ENCODE measurements at regions not wholly inside any gene's neighbourhood (a gene's known extent, or its start where the extent isn't known, plus 50 kb on each side); places are given as distances from the start of the nearest gene placed in this dataset.

GRCh38 chr18:7464245-7464966 is 102.7 kb upstream of the PTPRM start:
- Histone ChIP-seq H3K27ac (ENCODE audit: low read length) (no peak overlapping the region), H3K4me1 (ENCODE audit: control insufficient read depth, insufficient read depth, low read length) (peaks cover 3% of the 10 kb centered on the region), H3K27me3 (ENCODE audit: control insufficient read depth, insufficient read depth) (no peaks in the 10 kb centered on the region), H3K9me3 (ENCODE audit: control insufficient read depth, low read length) (no peaks in the 10 kb centered on the region), H3K4me3 (ENCODE audit: low read length) (no peak overlapping the region)
- ATAC-seq (peak; percentile 81 to 84), DNase-seq (no peak)
- 57% methylated on average over 1 of the region's 1 CpG for WGBS
- intact Hi-C loops (cut with DNase I) = no loop called here

GRCh38 chr18:7466190-7466589 is 100.9 kb upstream of the PTPRM start:
- WGBS = 55% methylated on average over 5 of the region's 5 CpGs
- Histone ChIP-seq H3K4me3 (ENCODE audit: low read length) (no peak overlapping the region), H3K9me3 (ENCODE audit: control insufficient read depth, low read length) (no peaks in the 10 kb centered on the region), H3K27me3 (ENCODE audit: control insufficient read depth, insufficient read depth) (no peaks in the 10 kb centered on the region), H3K4me1 (ENCODE audit: control insufficient read depth, insufficient read depth, low read length) (peaks cover 3% of the 10 kb centered on the region), H3K27ac (ENCODE audit: low read length) (no peak overlapping the region)
- intact Hi-C loops (cut with DNase I) = no loop called here
- DNase-seq (no peak), ATAC-seq (no peak)

GRCh38 chr18:7467708-7468466 is 99.2 kb upstream of the PTPRM start:
- Histone ChIP-seq H3K27me3 (ENCODE audit: control insufficient read depth, insufficient read depth) (no peaks in the 10 kb centered on the region), H3K4me3 (ENCODE audit: low read length) (no peak overlapping the region), H3K27ac (ENCODE audit: low read length) (no peak overlapping the region), H3K9me3 (ENCODE audit: control insufficient read depth, low read length) (no peaks in the 10 kb centered on the region), H3K4me1 (ENCODE audit: control insufficient read depth, insufficient read depth, low read length) (peaks cover 3% of the 10 kb centered on the region)
- WGBS = 82% methylated on average over 18 of the region's 18 CpGs
- DNase-seq (no peak), ATAC-seq (no peak)
- intact Hi-C loops (cut with DNase I) = no loop called here

- intact Hi-C loops (cut with DNase I) = no loop called here
- no peak overlapping the region for H3K27ac ChIP-seq (ENCODE audit: low read length)
- 73% methylated on average over 5 of the region's 5 CpGs for WGBS
- H3K4me1 ChIP-seq (ENCODE audit: control insufficient read depth, insufficient read depth, low read length) = no peaks in the 10 kb centered on the region
- no peak for ATAC-seq
- no peaks in the 10 kb centered on the region for H3K27me3 ChIP-seq (ENCODE audit: control insufficient read depth, insufficient read depth)
- no peak overlapping the region for H3K4me3 ChIP-seq (ENCODE audit: low read length)
- no peak for DNase-seq
- H3K9me3 ChIP-seq (ENCODE audit: control insufficient read depth, low read length) = no peaks in the 10 kb centered on the region
Measured at GRCh38 chr18:7470101-7470500, 97.0 kb upstream of the PTPRM start.

- H3K27me3 ChIP-seq (ENCODE audit: control insufficient read depth, insufficient read depth) = no peaks in the 10 kb centered on the region
- 94% methylated on average over 3 of the region's 3 CpGs for WGBS
- DNase-seq (no peak), ATAC-seq (no peak)
- no peak overlapping the region for H3K27ac ChIP-seq (ENCODE audit: low read length)
- H3K9me3 ChIP-seq (ENCODE audit: control insufficient read depth, low read length) = no peaks in the 10 kb centered on the region
- no peak overlapping the region for H3K4me3 ChIP-seq (ENCODE audit: low read length)
- intact Hi-C loops (cut with DNase I) = no loop called here
- no peaks in the 10 kb centered on the region for H3K4me1 ChIP-seq (ENCODE audit: control insufficient read depth, insufficient read depth, low read length)
Measured at GRCh38 chr18:7470503-7470902, 96.6 kb upstream of the PTPRM start.

- DNase-seq (no peak), ATAC-seq (no peak)
- Histone ChIP-seq H3K4me1 (ENCODE audit: control insufficient read depth, insufficient read depth, low read length) (no peaks in the 10 kb centered on the region), H3K27ac (ENCODE audit: low read length) (no peak overlapping the region), H3K9me3 (ENCODE audit: control insufficient read depth, low read length) (no peaks in the 10 kb centered on the region), H3K4me3 (ENCODE audit: low read length) (no peak overlapping the region), H3K27me3 (ENCODE audit: control insufficient read depth, insufficient read depth) (no peaks in the 10 kb centered on the region)
- intact Hi-C loops (cut with DNase I) = no loop called here
- 57% methylated on average over 6 of the region's 6 CpGs for WGBS
Measured at GRCh38 chr18:7476386-7476785, 90.7 kb upstream of the PTPRM start.

GRCh38 chr18:7479756-7480155 is 87.4 kb upstream of the PTPRM start:
- Histone ChIP-seq H3K4me3 (ENCODE audit: low read length) (no peak overlapping the region), H3K27me3 (ENCODE audit: control insufficient read depth, insufficient read depth) (no peaks in the 10 kb centered on the region), H3K27ac (ENCODE audit: low read length) (no peak overlapping the region), H3K9me3 (ENCODE audit: control insufficient read depth, low read length) (no peaks in the 10 kb centered on the region), H3K4me1 (ENCODE audit: control insufficient read depth, insufficient read depth, low read length) (no peaks in the 10 kb centered on the region)
- ATAC-seq = no peak
- DNase-seq = no peak
- intact Hi-C loops (cut with DNase I) = no loop called here
- 72% methylated on average over 6 of the region's 6 CpGs for WGBS

- intact Hi-C loops (cut with DNase I) = no loop called here
- WGBS = 91% methylated on average over 7 of the region's 7 CpGs
- no peak for ATAC-seq
Measured at GRCh38 chr18:7480879-7481278, 86.2 kb upstream of the PTPRM start.

GRCh38 chr18:7482342-7482741 is 84.8 kb upstream of the PTPRM start:
- intact Hi-C loops (cut with DNase I) = no loop called here
- Histone ChIP-seq H3K27ac (ENCODE audit: low read length) (no peak overlapping the region), H3K4me3 (ENCODE audit: low read length) (no peak overlapping the region), H3K27me3 (ENCODE audit: control insufficient read depth, insufficient read depth) (no peaks in the 10 kb centered on the region), H3K4me1 (ENCODE audit: control insufficient read depth, insufficient read depth, low read length) (no peaks in the 10 kb centered on the region), H3K9me3 (ENCODE audit: control insufficient read depth, low read length) (no peaks in the 10 kb centered on the region)
- ATAC-seq (no peak), DNase-seq (no peak)

More at GRCh38 chr18:7480879-7481278, 86.2 kb upstream of the PTPRM start:
- Histone ChIP-seq H3K27ac (ENCODE audit: low read length) (no peak overlapping the region), H3K27me3 (ENCODE audit: control insufficient read depth, insufficient read depth) (no peaks in the 10 kb centered on the region), H3K9me3 (ENCODE audit: control insufficient read depth, low read length) (no peaks in the 10 kb centered on the region), H3K4me1 (ENCODE audit: control insufficient read depth, insufficient read depth, low read length) (no peaks in the 10 kb centered on the region), H3K4me3 (ENCODE audit: low read length) (no peak overlapping the region)
- no peak for DNase-seq

- peak in 1 of 2 donors; percentile 71 for ATAC-seq
- 86% methylated on average over 4 of the region's 4 CpGs for WGBS
- intact Hi-C loops (cut with DNase I) = no loop called here
- Histone ChIP-seq H3K4me1 (ENCODE audit: control insufficient read depth, insufficient read depth, low read length) (no peaks in the 10 kb centered on the region), H3K27me3 (ENCODE audit: control insufficient read depth, insufficient read depth) (no peaks in the 10 kb centered on the region), H3K9me3 (ENCODE audit: control insufficient read depth, low read length) (no peaks in the 10 kb centered on the region), H3K27ac (ENCODE audit: low read length) (no peak overlapping the region), H3K4me3 (ENCODE audit: low read length) (no peak overlapping the region)
- peak in 1 of 3 donors; percentile 34 for DNase-seq
Measured at GRCh38 chr18:7485616-7486015, 81.5 kb upstream of the PTPRM start.

- Histone ChIP-seq H3K27me3 (ENCODE audit: control insufficient read depth, insufficient read depth) (no peaks in the 10 kb centered on the region), H3K27ac (ENCODE audit: low read length) (no peak overlapping the region), H3K4me3 (ENCODE audit: low read length) (no peak overlapping the region), H3K9me3 (ENCODE audit: control insufficient read depth, low read length) (no peaks in the 10 kb centered on the region), H3K4me1 (ENCODE audit: control insufficient read depth, insufficient read depth, low read length) (no peaks in the 10 kb centered on the region)
- WGBS = 70% methylated on average over 4 of the region's 4 CpGs
- DNase-seq (no peak), ATAC-seq (no peak)
- intact Hi-C loops (cut with DNase I) = no loop called here
Measured at GRCh38 chr18:7488571-7488970, 78.5 kb upstream of the PTPRM start.

All from right cardiac atrium (tissue), 5 donors.